NCI-H2029 (cell line): ENCODE measurements at regions not wholly inside any gene's neighbourhood (a gene's known extent, or its start where the extent isn't known, plus 50 kb on each side); places are given as distances from the start of the nearest gene placed in this dataset.
A peak's percentile ranks its signal among the peaks of the same experiment; 100 is the strongest.
"Not testable (repeated sequence)": the region's sequence is repeated elsewhere in the genome, so short reads cannot be mapped to it uniquely, and the experiment has no call there.

Experiments
- DNase-seq: peaks from one replicate; lab custom pipeline; 2025; lab: John Stamatoyannopoulos, UW

DNA sequence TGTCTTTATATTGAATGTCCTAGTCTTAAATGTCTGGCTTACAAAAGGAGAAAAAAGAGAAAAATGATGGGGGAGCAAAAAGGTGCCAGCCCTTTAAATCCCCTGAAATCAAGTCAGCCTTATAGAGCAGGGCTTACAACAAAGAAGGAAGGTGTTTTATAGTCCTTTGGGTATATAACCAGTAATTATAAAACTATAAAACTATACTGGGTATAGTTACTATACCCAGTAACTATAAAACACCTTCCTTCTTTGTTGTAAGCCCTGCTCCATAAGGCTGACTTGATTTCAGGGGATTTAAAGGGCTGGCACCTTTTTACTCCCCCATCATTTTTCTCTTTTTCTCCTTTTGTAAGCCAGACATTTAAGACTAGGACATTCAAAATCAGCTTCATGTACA, 598.0 kb upstream of the SEMA6D start:
- DNase-seq: no peak

DNA sequence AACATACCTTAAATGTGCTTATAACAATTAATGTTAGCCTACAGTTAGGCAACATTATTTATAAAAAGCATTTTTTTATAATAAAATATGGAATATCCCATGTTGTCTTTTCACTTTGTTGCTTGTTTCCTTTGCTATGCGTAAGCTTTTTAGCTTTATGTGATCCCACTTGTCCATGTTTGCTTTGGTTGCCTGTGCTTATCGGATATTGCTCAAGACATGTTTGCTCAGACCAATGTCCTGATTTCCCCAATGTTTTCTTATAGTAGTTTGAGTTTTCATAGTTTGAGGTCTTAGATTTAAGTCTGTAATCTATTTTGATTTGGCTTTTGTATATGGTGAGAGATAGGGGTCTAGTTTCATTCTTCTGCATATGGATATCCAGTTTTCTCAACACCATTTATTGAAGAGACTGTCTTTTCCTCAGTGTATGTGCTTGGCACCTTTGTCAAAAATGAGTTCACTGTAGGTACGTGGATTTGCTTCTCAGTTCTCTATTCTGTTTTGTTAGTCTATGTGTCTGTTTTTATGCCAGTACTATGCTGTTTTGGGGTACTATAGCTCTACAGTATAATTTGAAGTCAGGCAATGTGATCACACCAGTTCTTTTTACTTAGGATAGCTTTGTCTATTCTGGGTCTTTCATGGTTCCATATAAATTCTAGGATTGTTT, 592.7 kb upstream of the SEMA6D start:
- DNase-seq: no peak

DNA sequence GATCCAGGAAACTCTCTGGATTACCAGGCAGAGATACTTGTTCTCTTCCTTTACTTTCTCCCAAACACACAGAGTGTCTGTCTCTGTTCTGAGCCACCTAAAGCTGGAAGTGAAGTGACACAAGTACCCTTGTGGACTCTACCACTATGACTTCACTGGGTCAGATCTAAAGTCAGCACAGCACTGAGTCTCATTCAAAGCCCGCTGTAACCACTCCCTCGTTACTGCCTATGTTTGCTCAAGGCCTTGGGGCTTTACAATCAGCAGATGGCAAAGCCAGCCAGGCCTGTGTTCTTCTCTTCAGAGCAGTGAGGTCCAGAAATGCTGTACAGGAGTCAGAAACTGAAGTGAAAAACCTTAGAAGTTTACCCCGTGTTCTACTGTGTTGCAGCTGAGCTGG, 588.3 kb upstream of the SEMA6D start:
- no peak for DNase-seq

DNA sequence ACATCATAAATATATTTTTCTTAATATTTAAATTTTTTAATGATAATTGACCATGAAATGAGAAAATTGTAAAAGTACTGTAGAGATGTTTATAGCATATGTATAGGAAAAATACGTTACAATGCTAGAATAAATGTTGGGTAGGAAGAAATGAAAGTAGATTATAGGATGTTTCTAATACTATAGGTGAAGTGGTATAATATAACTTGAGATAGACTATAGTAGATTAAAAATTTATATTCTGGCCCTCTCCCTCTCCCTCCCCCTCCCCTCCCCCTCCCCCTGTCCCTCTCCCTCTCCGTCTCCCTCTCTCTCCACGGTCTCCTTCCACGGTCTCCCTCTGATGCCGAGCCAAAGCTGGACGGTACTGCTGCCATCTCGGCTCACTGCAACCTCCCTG, 585.9 kb upstream of the SEMA6D start:
- not testable (repeated sequence) for DNase-seq

- no peak for DNase-seq
Measured at GRCh38 chr15:47135267-47135666, 582.0 kb upstream of the SEMA6D start.

DNA sequence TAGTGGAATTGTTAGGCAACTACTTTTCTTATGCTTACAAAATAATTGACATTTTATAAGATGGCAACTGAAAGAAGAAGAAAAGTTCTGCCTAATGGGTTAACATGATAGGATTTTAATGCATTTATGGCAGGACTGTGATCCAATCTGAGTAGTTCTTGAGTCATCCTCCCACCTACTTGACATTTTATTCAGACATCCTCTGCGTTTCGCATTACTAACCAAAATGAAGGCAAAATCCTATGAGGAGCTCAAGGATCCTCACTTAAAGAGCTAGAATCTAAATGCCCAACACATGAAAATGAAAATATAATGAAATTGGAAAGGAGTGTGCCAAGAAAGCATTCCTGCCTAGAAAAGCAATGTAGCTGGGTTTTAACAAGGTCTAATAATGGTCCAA, 581.1 kb upstream of the SEMA6D start:
- no peak for DNase-seq

DNA sequence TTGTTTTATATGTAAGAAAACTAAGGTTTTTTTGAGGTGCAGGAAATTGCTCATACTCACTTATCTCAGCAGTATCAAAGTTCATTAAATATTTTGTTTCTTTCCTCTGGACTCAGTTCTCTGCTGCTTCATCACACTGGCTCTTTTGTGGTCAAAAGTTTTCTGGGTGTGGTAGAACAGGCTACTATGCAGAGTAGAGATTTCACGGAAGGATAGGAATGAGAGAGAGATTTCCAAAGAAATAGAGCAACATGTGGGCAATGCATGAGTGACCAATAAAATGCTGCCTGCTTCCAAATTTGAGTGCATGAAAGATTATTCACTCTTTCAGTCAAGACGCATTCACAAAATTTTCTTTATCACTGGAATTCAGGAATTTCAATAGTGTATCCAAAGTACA, 577.3 kb upstream of the SEMA6D start:
- no peak for DNase-seq

DNA sequence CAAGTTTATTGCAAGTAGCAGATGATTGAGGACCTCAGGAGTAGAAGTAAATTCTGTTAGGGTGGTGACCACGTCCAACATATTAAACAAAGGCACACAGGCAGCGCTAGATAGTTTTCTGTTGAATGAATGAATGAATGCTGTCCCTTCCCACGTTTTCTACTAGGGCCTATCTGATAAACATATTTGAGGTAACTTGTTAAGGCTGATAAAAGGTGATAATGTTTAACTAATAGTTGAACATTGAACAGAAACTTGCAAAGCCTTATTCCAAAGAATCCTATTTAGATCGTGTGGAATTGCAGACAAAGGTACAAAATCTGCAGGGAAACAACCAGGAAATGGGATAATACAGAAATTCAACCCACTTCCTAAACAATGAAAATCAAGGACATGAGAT, 559.5 kb upstream of the SEMA6D start:
- DNase-seq: no peak

DNA sequence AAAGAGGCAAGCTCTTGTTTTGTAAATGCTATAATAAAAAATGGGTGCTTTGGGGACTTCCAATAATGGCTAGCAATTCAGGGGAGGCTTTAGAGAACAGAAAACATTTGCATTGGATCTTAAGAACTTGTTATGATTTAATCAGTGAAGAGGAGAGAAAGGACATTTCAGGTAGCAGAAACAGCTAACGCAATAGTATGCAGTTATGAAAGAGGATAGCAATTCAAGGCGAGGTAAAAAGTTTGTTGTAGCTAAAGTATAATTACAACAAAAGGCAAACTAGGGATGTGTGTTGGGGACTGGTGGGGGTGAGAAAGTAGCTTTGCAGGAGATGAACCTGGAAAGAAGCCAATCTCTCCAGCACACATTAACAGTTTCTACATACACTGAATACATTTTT, 558.7 kb upstream of the SEMA6D start:
- DNase-seq: no peak

- no peak for DNase-seq
Measured at GRCh38 chr15:47177177-47177576, 540.1 kb upstream of the SEMA6D start.

- no peak for DNase-seq
Measured at GRCh38 chr15:47179988-47180387, 537.3 kb upstream of the SEMA6D start.

GRCh38 chr15:47182818-47183217, 534.5 kb upstream of the SEMA6D start:
- DNase-seq: no peak

DNA sequence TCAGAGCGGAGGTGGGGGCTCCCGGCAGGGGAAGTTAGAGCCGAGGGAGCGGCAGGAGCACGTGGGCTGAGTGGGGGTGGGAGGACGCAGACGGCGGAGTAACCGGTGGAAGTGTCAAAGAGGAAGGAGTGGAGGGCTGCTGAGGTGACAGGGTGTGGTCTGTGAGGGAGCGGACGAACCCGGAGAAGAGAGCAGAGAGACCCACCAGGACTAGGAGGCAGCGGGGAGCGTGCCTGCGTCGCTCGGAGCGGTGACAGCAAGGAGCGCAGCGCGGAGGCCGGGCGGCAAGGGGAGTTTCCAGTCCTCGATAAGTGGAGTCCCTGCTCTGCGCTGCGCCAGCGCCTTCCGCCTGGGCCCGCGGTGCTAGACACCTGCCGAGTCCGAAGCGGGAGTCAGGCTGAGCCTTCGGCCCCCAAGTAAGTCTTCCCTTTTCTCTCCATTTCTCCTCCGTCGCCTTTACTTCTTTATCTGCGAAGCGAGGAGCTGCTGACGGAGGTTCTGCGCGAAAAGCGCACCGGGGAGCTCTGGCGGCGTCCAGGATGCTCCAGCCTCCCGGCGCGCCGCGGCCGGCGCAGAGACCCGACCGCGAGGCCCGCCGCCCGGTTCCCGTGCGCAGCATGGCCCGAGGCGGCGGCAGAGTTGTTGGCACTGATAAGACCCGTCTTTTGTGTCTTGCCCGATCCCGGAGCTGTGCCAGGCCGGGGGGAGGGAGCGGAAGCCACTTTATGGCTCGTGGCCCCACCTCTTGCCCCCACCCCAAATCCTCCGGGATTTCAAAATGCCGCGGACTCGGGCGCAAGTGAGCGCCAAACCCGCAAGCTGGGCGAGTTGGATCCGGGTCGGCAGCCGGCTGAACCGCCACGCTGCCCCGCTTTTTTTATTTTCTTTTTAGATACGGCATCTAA, 533.0 kb upstream of the SEMA6D start:
- no peak for DNase-seq

GRCh38 chr15:47184908-47185801, 532.1 kb upstream of the SEMA6D start:
- DNase-seq: no peak

DNA sequence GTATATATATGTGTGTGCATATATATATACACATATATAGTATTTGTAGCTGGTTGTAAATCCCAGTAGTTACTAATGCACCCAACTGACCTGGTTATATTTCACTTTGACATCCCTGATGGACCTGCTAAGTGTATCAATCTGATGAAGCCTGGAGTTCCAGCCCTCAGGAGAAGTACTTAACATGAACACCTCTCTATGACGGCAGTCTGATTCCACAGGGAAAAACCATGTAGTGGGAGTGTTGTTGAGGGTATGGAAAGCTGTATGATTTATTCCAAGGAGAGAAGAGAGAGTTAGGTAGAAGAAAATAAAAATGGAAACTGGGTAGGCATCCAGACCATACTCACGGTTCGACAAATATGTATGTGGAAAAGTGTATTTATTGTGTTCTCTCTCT, 531.2 kb upstream of the SEMA6D start:
- DNase-seq: no peak

DNA sequence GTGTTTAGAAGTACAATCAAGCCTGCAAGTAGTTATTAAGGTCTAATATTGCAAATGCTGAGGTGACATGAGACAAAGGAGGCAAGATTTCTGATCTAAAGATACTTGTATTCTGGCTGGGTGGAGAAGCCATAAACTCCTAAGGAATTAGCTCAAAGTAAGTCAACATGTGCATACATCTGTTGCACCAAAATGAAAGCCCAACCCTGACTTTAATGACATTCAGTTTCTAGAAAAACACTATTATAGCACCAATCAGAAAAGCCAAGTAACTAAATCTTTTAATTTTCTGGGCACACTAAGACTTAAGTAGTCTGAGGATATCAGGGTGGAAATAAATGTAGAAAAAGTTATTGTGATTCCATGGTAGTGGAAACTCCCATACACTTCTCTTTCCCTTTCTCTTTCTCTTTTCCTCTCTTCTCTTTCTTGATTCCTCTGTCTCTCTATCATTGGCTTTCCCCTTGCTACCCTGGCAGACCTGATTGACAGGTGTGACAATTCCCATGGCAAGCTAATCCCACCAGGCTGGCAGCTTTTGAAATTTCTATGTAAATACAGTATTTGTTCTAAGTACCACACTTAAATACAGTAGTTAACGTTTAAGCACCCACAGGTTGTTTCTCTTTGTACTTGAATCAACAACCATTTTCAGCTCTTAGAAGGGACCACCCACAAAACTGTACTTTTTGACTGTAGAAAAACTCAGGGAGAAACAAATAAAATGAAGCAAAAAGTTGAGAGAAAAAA, 528.4 kb upstream of the SEMA6D start:
- no peak for DNase-seq

DNA sequence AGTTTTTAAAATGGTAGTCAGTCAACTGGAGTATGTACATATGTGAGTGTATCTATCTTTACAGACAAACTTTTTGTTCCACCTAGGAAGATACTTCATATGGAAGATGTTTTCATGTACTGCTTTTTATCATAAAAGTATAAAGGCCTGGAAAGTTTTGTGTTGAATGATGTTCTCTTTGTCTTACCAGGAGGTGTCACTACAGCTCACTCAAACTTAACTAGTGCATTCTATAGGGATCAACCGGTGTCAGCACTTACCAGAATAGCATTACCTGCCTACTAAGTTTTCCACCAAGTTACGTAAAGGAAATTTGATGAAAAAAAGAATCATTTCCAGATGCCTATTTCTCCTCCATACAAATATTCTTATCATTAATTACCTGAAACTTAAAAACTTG, 522.6 kb upstream of the SEMA6D start:
- no peak for DNase-seq

DNA sequence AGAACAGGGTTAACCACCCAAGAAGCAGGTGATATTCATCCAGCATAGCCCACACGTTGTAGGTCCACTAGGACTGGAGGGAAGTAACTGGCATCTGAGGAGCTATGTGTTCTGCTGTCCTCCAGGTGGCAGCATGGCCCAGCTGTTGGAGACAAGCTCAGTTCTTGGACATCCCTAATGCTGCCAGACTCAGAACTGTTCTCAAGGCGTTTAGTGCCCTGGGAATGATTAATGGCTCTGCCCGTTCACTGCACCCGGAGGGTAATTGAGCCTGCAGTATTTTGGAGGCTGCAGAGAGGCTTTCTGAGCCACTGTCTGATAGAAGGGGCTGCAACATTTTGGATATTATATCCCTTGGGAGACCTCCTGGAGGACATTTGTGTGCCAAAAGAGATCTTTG, 521.3 kb upstream of the SEMA6D start:
- peak; percentile 55 for DNase-seq

- no peak for DNase-seq
Measured at GRCh38 chr15:47203993-47204392, 513.3 kb upstream of the SEMA6D start.

DNA sequence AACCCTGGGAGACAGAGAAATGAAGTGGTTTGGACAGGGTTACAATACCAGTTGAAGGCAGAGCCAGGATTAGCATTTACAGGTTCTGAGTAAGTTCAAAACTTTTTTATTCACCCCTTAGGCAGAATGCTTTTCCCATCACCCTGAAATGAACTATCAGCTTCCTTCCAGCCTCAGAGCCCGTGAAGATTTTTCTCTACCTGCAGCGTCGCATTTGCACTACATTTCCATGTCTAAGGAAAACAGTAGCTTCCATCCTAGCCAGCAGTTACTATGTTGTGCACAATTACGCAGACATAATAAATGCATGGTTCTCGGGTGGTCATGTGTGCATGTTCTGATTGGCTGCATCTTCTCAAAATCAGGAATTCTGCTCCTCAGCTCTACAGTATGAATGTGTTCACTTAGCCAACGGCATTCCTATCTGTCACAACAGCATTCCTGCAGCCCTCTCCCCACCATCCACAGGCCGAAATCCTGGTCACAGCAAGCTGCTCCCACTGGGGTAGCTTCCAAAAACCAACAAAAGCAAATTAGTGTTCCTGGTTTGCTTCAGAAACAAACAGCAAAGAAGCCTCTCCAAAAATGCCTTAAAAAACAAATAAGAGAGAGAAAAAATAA, 510.8 kb upstream of the SEMA6D start:
- DNase-seq: no peak

- DNase-seq: no peak
Measured at GRCh38 chr15:47209591-47209990, 507.7 kb upstream of the SEMA6D start.
